GM23248 (cell line): ENCODE measurements at regions not wholly inside any gene's neighbourhood (a gene's known extent, or its start where the extent isn't known, plus 50 kb on each side); places are given as distances from the start of the nearest gene placed in this dataset.

Experiments used
- DNase-seq: peaks from one replicate; pipeline ENCODE4 v3.0.0-alpha.2; 2015
- H2AFZ ChIP-seq: fragments of 200-600 bp; sonication (generic); 2 replicates; pipeline ENCODE4 v1.6.1; 2016; ENCODE audit warnings: antibody characterized with exemption
- H3F3A ChIP-seq: fragments of 200-600 bp; sonication (generic); 2 replicates; pipeline ENCODE4 v1.6.1; 2016; ENCODE audit warnings: mild to moderate bottlenecking, antibody characterized with exemption, mixed run types; ENCODE audit not compliant: insufficient read depth
- H3K27ac ChIP-seq: fragments of 200-600 bp; sonication (generic); 2 replicates; pipeline ENCODE4 v1.5.1; 2016; ENCODE audit warnings: mild to moderate bottlenecking
- H3K27me3 ChIP-seq: fragments of 200-600 bp; sonication (generic); replicated peaks from 2 replicates; pipeline ENCODE4 v1.6.1; 2016; ENCODE audit warnings: mild to moderate bottlenecking; ENCODE audit not compliant: insufficient read depth
- H3K36me3 ChIP-seq: fragments of 200-600 bp; sonication (generic); 2 replicates; pipeline ENCODE4 v1.6.1; 2016; ENCODE audit warnings: low read depth, mild to moderate bottlenecking
- H3K4me1 ChIP-seq: fragments of 200-600 bp; sonication (generic); 2 replicates; pipeline ENCODE4 v1.6.1; 2016; ENCODE audit warnings: mild to moderate bottlenecking; ENCODE audit not compliant: insufficient read depth
- H3K4me2 ChIP-seq: fragments of 200-600 bp; sonication (generic); one replicate; pipeline ENCODE4 v1.6.1; 2016; ENCODE audit warnings: mild to moderate bottlenecking; ENCODE audit not compliant: unreplicated experiment
- H3K4me3 ChIP-seq: fragments of 200-600 bp; sonication (generic); 2 replicates; pipeline ENCODE4 v1.5.1; 2016; ENCODE audit warnings: mild to moderate bottlenecking
- H3K79me2 ChIP-seq: fragments of 200-600 bp; sonication (generic); 2 replicates; pipeline ENCODE4 v1.6.1; 2016; ENCODE audit warnings: mild to moderate bottlenecking; ENCODE audit not compliant: insufficient read depth
- H3K9ac ChIP-seq: fragments of 200-600 bp; sonication (generic); 2 replicates; pipeline ENCODE4 v1.6.1; 2016; ENCODE audit warnings: mild to moderate bottlenecking
- H3K9me2 ChIP-seq: fragments of 200-600 bp; sonication (generic); 2 replicates; pipeline ENCODE4 v1.6.1; 2016; ENCODE audit warnings: mixed run types, mild to moderate bottlenecking, moderate library complexity; ENCODE audit not compliant: insufficient read depth
- H3K9me3 ChIP-seq: fragments of 200-600 bp; sonication (generic); one replicate; pipeline ENCODE4 v1.6.1; 2017; ENCODE audit warnings: low read depth
- H4K20me1 ChIP-seq: fragments of 200-600 bp; sonication (generic); 2 replicates; pipeline ENCODE4 v1.6.0; 2016; ENCODE audit not compliant: insufficient read depth
- EZH2 ChIP-seq: fragments of 200-600 bp; sonication (generic); IDR thresholded peaks from 2 replicates; pipeline ENCODE4 v1.6.1; 2018; ENCODE audit warnings: antibody characterized with exemption, mild to moderate bottlenecking; ENCODE audit not compliant: insufficient read depth, poor library complexity, severe bottlenecking
- EZH2phosphoT487 ChIP-seq: fragments of 200-600 bp; sonication (generic); IDR thresholded peaks from 2 replicates; pipeline ENCODE4 v1.6.1; 2018; ENCODE audit warnings: antibody characterized with exemption, moderate library complexity, mild to moderate bottlenecking, low read depth; ENCODE audit not compliant: insufficient read depth
- WGBS, 2 experiments: methylation state at CpG; one replicate each; pipeline ENCODE4 v1.1.6; 2015 to 2017; ENCODE audit warnings: low lambda C conversion rate in 2 of 2, low coverage in 1 of 2; ENCODE audit errors: missing lambda C conversion rate in 2 of 2; 5-methylcytosine and 5-hydroxymethylcytosine counted together
- in situ Hi-C: fragments of 300-500 bp; cut with MboI; formaldehyde crosslinking; loops from 2 replicates; pipeline ENCODE4 v1.15.0; 2020

- Histone ChIP-seq H3K36me3 (no peaks in the 10 kb centered on the region), H3K9me2 (no peaks in the 10 kb centered on the region), H3K9ac (no peak overlapping the region), H3K4me2 (no peak overlapping the region), H3F3A (no peaks in the 10 kb centered on the region), H3K9me3 (no peaks in the 10 kb centered on the region), H3K4me3 (no peak overlapping the region), H3K27ac (no peak overlapping the region), H3K27me3 (no peaks in the 10 kb centered on the region), H3K79me2 (no peaks in the 10 kb centered on the region), H4K20me1 (no peaks in the 10 kb centered on the region), H3K4me1 (no peaks in the 10 kb centered on the region), H2AFZ (no peak overlapping the region)
- TF ChIP-seq EZH2, result no peak
- TF ChIP-seq EZH2phosphoT487, result no peak
- WGBS, 2 experiments, result 67 to 69% methylated on average over 8 of the region's 8 CpGs
- peak; percentile 65 for DNase-seq
- in situ Hi-C loops, result no loop called here
Observed at GRCh38 chr17:59513934-59514841, 51.2 kb upstream of the DHX40 start.
